ENCODE measurements at regions not wholly inside any gene's neighbourhood (a gene's known extent, or its start where the extent isn't known, plus 50 kb on each side); places are given as distances from the start of the nearest gene placed in this dataset.

GRCh38 chr18:32621034-32621433, 150.4 kb upstream of the GAREM1 start:
- WGBS: 64% methylated on average over 4 of the region's 4 CpGs
- no peak overlapping the region for H3K27ac ChIP-seq (ENCODE audit: low read depth in 1 of 2, low read length in 2 of 2)
- H3K36me3 ChIP-seq (ENCODE audit: control insufficient read depth in 4 of 4, insufficient read depth in 3 of 4, low read depth in 1 of 4, low read length in 3 of 4): no peaks in the 10 kb centered on the region
- no peak for DNase-seq (ENCODE audit: low spot score)
- H3K27me3 ChIP-seq (ENCODE audit: control insufficient read depth in 4 of 4, insufficient read depth in 4 of 4, low read length in 3 of 4): no peaks in the 10 kb centered on the region
- H3K4me1 ChIP-seq (ENCODE audit: control insufficient read depth in 4 of 4, insufficient read depth in 4 of 4, low read length in 3 of 4): no peaks in the 10 kb centered on the region
- TF ChIP-seq TAF1 (conservative IDR thresholded peaks at IDR 0.05) (no peak), FOXA1 (IDR thresholded peaks at IDR 0.05) (no peak), ATF3 (IDR thresholded peaks at IDR 0.05) (no peak), NR2F2 (IDR thresholded peaks at IDR 0.05) (no peak), MAX (IDR thresholded peaks at IDR 0.05) (no peak), SP1 (IDR thresholded peaks at IDR 0.05) (no peak), RAD21 (IDR thresholded peaks at IDR 0.05) (no peak), JUND (IDR thresholded peaks at IDR 0.05) (no peak), CTCF (IDR thresholded peaks at IDR 0.05; ENCODE audit: low read depth, low read length, missing input control) (no peak), RXRA (IDR thresholded peaks at IDR 0.05) (no peak), HNF4G (IDR thresholded peaks at IDR 0.05) (no peak), FOXA2 (IDR thresholded peaks at IDR 0.05) (no peak), YY1 (IDR thresholded peaks at IDR 0.05) (no peak), ZBTB33 (IDR thresholded peaks at IDR 0.05) (no peak), GABPA (IDR thresholded peaks at IDR 0.05 in 1 of 2, conservative IDR thresholded peaks at IDR 0.05 in 1 of 2) (no peak), REST (IDR thresholded peaks at IDR 0.05) (no peak), EGR1 (IDR thresholded peaks at IDR 0.05; ENCODE audit: low read depth in 2 of 2) (no peak), HNF4A (conservative IDR thresholded peaks at IDR 0.05) (no peak)
- H3K9me3 ChIP-seq (ENCODE audit: control insufficient read depth in 4 of 4, low read length in 3 of 4): no peaks in the 10 kb centered on the region
- H3K9ac ChIP-seq (ENCODE audit: low read depth in 1 of 2, low read length in 2 of 2): no peak overlapping the region
- no peak overlapping the region for H3K4me3 ChIP-seq (ENCODE audit: low read depth in 1 of 3, low read length in 3 of 3)

All from liver (tissue), 8 donors.